ENCODE measurements at regions not wholly inside any gene's neighbourhood (a gene's known extent, or its start where the extent isn't known, plus 50 kb on each side); places are given as distances from the start of the nearest gene placed in this dataset.

DNA sequence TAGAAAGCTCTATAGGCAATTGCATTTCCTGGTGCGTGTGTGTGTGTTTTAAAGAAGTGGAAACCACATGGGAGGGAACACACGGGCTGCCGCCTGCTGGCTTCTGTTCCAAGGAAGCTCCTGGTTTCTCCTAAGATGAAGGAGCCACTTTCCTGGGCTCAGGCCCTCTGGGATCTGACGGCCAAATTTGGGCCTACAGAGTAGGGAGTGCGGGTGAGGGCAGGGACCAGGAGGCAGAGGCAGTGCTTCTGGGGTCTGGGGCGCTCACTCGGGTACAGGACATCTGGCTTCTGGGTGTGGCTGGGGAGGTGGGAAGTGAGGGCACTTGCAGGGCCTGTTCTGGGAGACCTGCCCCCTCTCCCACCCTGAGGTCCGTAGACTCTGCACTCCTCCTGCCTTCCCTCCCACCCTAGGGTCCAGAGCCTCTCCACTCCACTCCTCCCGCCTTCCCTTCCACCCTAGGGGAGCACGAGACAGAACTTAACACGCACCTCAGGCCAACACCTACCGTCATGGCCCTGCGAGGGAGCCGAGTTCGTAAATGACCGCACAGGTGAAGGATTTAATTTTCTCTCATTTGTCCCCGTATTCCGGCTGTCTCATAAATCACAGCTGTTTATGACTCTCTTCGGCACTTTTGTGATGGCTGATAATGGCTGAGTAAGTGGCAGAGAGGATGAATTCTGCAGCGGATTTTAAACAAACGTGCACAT lies 127.7 kb downstream of the KIF26A start (continued):
- TF ChIP-seq, protein P1, sequence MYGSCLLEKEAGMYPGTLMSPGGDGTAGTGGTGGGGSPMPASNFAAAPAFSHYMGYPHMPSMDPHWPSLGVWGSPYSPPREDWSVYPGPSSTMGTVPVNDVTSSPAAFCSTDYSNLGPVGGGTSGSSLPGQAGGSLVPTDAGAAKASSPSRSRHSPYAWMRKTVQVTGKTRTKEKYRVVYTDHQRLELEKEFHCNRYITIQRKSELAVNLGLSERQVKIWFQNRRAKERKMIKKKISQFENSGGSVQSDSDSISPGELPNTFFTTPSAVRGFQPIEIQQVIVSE (CRISPR knock-in tag; IDR thresholded peaks at IDR 0.05; ENCODE audit: borderline replicate concordance), result no peak
- TF ChIP-seq ZNF263 (CRISPR knock-in tag; IDR thresholded peaks at IDR 0.05; ENCODE audit: low read depth), result no peak

- H3K36me3 Mint-ChIP-seq, result no peaks in the 10 kb centered on the region
- ChIA-PET POLR2A (no interaction called here), CTCF (interaction anchor here (0.8 to 2.0 kb wide), 2 partner anchors 43 to 297 kb away, joined by 4 to 10 read pairs; no protein-coding TSS in a partner anchor)
- ATAC-seq (no peak), DNase-seq (ENCODE audit: low spot score) (no peak)
- peaks cover 21% of the 10 kb centered on the region for H3K4me1 Mint-ChIP-seq
- no peak overlapping the region for H3K4me3 Mint-ChIP-seq
- peaks cover 4% of the 10 kb centered on the region for H3K9me3 Mint-ChIP-seq
- TF ChIP-seq, protein P2, sequence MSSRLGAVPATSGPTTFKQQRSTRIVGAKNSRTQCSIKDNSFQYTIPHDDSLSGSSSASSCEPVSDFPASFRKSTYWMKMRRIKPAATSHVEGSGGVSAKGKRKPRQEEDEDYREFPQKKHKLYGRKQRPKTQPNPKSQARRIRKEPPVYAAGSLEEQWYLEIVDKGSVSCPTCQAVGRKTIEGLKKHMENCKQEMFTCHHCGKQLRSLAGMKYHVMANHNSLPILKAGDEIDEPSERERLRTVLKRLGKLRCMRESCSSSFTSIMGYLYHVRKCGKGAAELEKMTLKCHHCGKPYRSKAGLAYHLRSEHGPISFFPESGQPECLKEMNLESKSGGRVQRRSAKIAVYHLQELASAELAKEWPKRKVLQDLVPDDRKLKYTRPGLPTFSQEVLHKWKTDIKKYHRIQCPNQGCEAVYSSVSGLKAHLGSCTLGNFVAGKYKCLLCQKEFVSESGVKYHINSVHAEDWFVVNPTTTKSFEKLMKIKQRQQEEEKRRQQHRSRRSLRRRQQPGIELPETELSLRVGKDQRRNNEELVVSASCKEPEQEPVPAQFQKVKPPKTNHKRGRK (CRISPR knock-in tag; IDR thresholded peaks at IDR 0.05; ENCODE audit: borderline replicate concordance), result no peak
- TF ChIP-seq PREB (CRISPR knock-in tag; IDR thresholded peaks at IDR 0.05; ENCODE audit: borderline replicate concordance) (no peak), NFATC4 (CRISPR knock-in tag; IDR thresholded peaks at IDR 0.05) (no peak), ZNF423 (CRISPR knock-in tag; IDR thresholded peaks at IDR 0.05) (no peak), RORB (CRISPR knock-in tag; IDR thresholded peaks at IDR 0.05) (no peak), ZNF263 (CRISPR knock-in tag; IDR thresholded peaks at IDR 0.05; ENCODE audit: low read depth) (no peak), NR3C1 (CRISPR knock-in tag; conservative IDR thresholded peaks at IDR 0.05; ENCODE audit: low read depth) (no peak), ZSCAN18 (CRISPR knock-in tag; IDR thresholded peaks at IDR 0.05) (no peak), CREB1 (CRISPR knock-in tag; IDR thresholded peaks at IDR 0.05) (no peak), FOXJ3 (CRISPR knock-in tag; IDR thresholded peaks at IDR 0.05; ENCODE audit: borderline replicate concordance) (no peak), IRF2 (CRISPR knock-in tag; IDR thresholded peaks at IDR 0.05; ENCODE audit: borderline replicate concordance, low read depth) (no peak), PRDM15 (CRISPR knock-in tag; IDR thresholded peaks at IDR 0.05) (no peak), ZNF121 (CRISPR knock-in tag; IDR thresholded peaks at IDR 0.05) (no peak)
- TF ChIP-seq, protein P3, sequence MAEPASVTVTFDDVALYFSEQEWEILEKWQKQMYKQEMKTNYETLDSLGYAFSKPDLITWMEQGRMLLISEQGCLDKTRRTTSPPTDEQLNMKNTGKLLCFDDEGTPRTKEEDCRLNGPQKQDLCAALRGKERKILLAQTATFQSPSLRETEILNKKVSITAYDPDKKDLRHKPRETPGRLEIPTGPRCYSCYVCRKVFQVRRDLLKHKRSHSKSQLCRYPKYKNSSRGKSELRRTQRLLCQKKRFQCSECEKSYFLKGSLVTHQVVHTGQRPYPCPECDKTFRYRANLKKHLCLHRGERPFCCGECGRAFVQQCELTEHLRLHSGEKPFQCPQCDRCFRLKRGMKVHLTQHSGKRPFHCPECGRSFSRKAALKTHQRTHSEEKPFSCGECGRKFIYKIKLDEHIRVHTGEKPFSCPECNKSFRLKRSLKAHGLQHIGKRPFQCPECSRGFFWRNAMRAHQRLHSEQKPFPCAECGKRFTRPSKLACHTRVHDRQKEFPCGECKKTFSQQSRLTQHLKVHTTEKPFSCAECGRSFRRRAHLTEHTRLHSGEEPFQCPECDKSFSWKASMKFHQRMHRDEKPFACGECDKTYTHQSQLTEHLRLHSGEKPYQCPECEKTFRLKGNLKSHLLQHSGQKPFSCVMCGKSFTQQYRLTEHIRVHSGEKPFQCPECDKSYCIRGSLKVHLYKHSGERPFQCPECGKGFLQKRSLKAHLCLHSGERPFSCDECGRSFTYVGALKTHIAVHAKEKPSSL (CRISPR knock-in tag; conservative IDR thresholded peaks at IDR 0.05), result no peak
- TF ChIP-seq, protein P4, sequence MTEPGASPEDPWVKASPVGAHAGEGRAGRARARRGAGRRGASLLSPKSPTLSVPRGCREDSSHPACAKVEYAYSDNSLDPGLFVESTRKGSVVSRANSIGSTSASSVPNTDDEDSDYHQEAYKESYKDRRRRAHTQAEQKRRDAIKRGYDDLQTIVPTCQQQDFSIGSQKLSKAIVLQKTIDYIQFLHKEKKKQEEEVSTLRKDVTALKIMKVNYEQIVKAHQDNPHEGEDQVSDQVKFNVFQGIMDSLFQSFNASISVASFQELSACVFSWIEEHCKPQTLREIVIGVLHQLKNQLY (CRISPR knock-in tag; IDR thresholded peaks at IDR 0.05), result no peak
- TF ChIP-seq, protein P1 (CRISPR knock-in tag; IDR thresholded peaks at IDR 0.05; ENCODE audit: borderline replicate concordance), result no peak
- H3K27ac Mint-ChIP-seq, result no peak overlapping the region
- H3K27me3 Mint-ChIP-seq (ENCODE audit: low read depth), result no peaks in the 10 kb centered on the region
Observed at GRCh38 chr14:104266631-104267575, 128.5 kb downstream of the KIF26A start.

Data from WTC11 (cell line).